ENCODE measurements at regions not wholly inside any gene's neighbourhood (a gene's known extent, or its start where the extent isn't known, plus 50 kb on each side); places are given as distances from the start of the nearest gene placed in this dataset.

- no peak overlapping the region for H3K27ac ChIP-seq
- TF ChIP-seq ZFX (IDR thresholded peaks at IDR 0.05): no peak
- no peak for TF ChIP-seq CTCF (conservative IDR thresholded peaks at IDR 0.05)
Measured at GRCh38 chr3:34022147-34022546, 223.7 kb downstream of the PDCD6IP start.

GRCh38 chr3:34024447-34025240, 226.2 kb downstream of the PDCD6IP start:
- no peak overlapping the region for H3K27ac ChIP-seq
- no peak for TF ChIP-seq CTCF (conservative IDR thresholded peaks at IDR 0.05)

GRCh38 chr3:34033839-34034238, 235.4 kb downstream of the PDCD6IP start:
- no peak for TF ChIP-seq CTCF (conservative IDR thresholded peaks at IDR 0.05)
- no peak for TF ChIP-seq ZFX (IDR thresholded peaks at IDR 0.05)
- H3K27ac ChIP-seq: no peak overlapping the region

GRCh38 chr3:34034840-34035239, 236.4 kb downstream of the PDCD6IP start:
- TF ChIP-seq ZFX (IDR thresholded peaks at IDR 0.05) (no peak), CTCF (conservative IDR thresholded peaks at IDR 0.05) (no peak)
- no peak overlapping the region for H3K27ac ChIP-seq

GRCh38 chr3:34035775-34036174, 237.3 kb downstream of the PDCD6IP start:
- no peak overlapping the region for H3K27ac ChIP-seq

GRCh38 chr3:34037260-34037659, 238.8 kb downstream of the PDCD6IP start:
- no peak overlapping the region for H3K27ac ChIP-seq
- no peak for TF ChIP-seq ZFX (IDR thresholded peaks at IDR 0.05)
- no peak for TF ChIP-seq CTCF (conservative IDR thresholded peaks at IDR 0.05)

More at GRCh38 chr3:34035775-34036174, 237.3 kb downstream of the PDCD6IP start:
- TF ChIP-seq CTCF (conservative IDR thresholded peaks at IDR 0.05) (no peak), ZFX (IDR thresholded peaks at IDR 0.05) (no peak)

- no peak overlapping the region for H3K27ac ChIP-seq
- TF ChIP-seq CTCF (conservative IDR thresholded peaks at IDR 0.05) (no peak), ZFX (IDR thresholded peaks at IDR 0.05) (no peak)
Measured at GRCh38 chr3:34038131-34038530, 239.7 kb downstream of the PDCD6IP start.
